ENCODE measurements at regions not wholly inside any gene's neighbourhood (a gene's known extent, or its start where the extent isn't known, plus 50 kb on each side); places are given as distances from the start of the nearest gene placed in this dataset.
A peak's percentile ranks its signal among the peaks of the same experiment; 100 is the strongest.

DNA sequence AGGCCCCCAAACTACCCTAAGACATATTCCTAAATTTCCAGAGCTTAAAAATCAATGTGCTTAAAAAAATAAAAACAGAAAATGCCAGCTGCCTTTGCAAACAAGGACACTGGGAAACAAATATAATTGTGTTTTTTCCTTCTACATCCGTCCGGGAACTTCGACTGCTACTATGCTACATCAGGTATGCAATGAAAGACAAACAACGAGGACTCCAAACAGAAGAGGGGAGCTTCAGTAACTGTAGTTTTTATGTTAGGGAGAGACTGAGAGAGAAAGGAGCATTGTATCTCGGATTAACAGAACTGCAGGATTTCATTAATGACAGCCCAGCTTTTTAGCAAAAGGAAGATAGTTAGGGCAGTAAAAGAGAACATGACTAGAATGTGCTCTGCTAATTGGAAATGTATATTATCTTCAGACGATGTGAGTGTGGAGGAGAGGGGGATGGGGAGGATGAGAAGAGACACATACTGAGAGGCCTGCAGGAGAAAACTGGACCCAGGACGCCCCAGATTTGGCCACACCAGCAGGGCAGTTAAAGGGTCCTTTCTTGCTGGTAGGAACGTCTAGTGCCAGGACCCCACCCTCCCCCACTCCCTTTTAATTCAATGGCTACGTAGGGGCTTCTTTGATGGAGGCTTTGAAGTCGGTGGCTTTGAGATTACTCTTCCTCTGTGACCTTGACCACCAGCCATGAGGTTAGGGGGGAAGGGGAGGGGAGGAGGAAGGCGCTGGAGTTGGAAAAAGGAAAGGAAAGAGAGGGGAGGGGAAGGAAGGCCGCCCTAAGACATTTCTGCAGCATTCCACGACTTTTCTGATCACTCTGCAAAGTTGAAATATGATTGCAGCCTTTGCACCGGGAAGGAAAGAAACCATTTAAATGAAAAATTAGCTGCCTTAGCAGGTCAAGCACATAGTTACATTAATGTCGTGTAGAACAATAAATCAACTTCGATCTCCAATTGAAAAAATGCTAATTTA lies 187.1 kb downstream of the BLID start:
- peaks cover 25 to 26% of the 10 kb centered on the region in 2 experiments for H3K4me1 Mint-ChIP-seq
- H3K79me2 ChIP-seq (ENCODE audit: insufficient read depth, low read length), result no peaks in the 10 kb centered on the region
- H2BK5ac ChIP-seq (ENCODE audit: insufficient read length, low read length), result no peak overlapping the region
- no peak overlapping the region for H2BK15ac ChIP-seq (ENCODE audit: low read depth, low read length)
- no peak overlapping the region for H2BK120ac ChIP-seq (ENCODE audit: low read depth, low read length, poor library complexity, severe bottlenecking)
- peak overlapping the region; percentile 80 for H2AFZ ChIP-seq (ENCODE audit: low read length)
- H3K9ac ChIP-seq (ENCODE audit: extremely low read depth, insufficient read length, low read length), result no peak overlapping the region
- H3K56ac ChIP-seq (ENCODE audit: insufficient read length, low read depth, low read length), result no peak overlapping the region
- peaks cover 5% of the 10 kb centered on the region for H3K27me3 Mint-ChIP-seq (ENCODE audit: low read depth)
- H3K79me1 ChIP-seq (ENCODE audit: insufficient read depth, low read depth, low read length, poor library complexity, severe bottlenecking), result no peaks in the 10 kb centered on the region
- no peaks in the 10 kb centered on the region; the same call in 1 of the 2 replicates for H3K27me3 ChIP-seq (ENCODE audit: insufficient read depth, low read length)
- no CpG with 5 or more reads among the region's 16 CpGs for WGBS (ENCODE audit: extremely low coverage, insufficient read length, low lambda C conversion rate)
- no peak overlapping the region for H3K4me3 Mint-ChIP-seq
- H3K9me3 Mint-ChIP-seq, result no peaks in the 10 kb centered on the region
- no peak overlapping the region for H2BK20ac ChIP-seq (ENCODE audit: low read depth, low read length, poor library complexity, severe bottlenecking)
- H3K4me2 ChIP-seq (ENCODE audit: insufficient read depth, insufficient read length, low read length), result peak overlapping the region; percentile 69
- no peak overlapping the region for H2BK12ac ChIP-seq (ENCODE audit: insufficient read length, low read depth, low read length)
- DNase-seq, result peak; percentile 49
- H3K23ac ChIP-seq (ENCODE audit: insufficient read length, low read depth, low read length), result no peak overlapping the region
- H3T11ph ChIP-seq (ENCODE audit: low read length), result no peak overlapping the region
- H3K27ac Mint-ChIP-seq, result no peak overlapping the region
- TF ChIP-seq, protein P1, sequence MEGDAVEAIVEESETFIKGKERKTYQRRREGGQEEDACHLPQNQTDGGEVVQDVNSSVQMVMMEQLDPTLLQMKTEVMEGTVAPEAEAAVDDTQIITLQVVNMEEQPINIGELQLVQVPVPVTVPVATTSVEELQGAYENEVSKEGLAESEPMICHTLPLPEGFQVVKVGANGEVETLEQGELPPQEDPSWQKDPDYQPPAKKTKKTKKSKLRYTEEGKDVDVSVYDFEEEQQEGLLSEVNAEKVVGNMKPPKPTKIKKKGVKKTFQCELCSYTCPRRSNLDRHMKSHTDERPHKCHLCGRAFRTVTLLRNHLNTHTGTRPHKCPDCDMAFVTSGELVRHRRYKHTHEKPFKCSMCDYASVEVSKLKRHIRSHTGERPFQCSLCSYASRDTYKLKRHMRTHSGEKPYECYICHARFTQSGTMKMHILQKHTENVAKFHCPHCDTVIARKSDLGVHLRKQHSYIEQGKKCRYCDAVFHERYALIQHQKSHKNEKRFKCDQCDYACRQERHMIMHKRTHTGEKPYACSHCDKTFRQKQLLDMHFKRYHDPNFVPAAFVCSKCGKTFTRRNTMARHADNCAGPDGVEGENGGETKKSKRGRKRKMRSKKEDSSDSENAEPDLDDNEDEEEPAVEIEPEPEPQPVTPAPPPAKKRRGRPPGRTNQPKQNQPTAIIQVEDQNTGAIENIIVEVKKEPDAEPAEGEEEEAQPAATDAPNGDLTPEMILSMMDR (conservative IDR thresholded peaks at IDR 0.05), result no peak
- no peak overlapping the region for H4K8ac ChIP-seq (replicated peaks; ENCODE audit: insufficient read length, low read depth, low read length)
- no peak overlapping the region for H3K4ac ChIP-seq (ENCODE audit: low read depth, low read length)
- H2AK5ac ChIP-seq (ENCODE audit: insufficient read length, low read length), result no peak overlapping the region
- H4K20me1 ChIP-seq (ENCODE audit: control insufficient read depth, insufficient read depth, insufficient read length), result no peaks in the 10 kb centered on the region
- no peak overlapping the region for H3K27ac ChIP-seq (ENCODE audit: insufficient read length, low read depth, low read length)
- peaks cover 2% of the 10 kb centered on the region; the same call in 1 of the 2 replicates for H3K4me1 ChIP-seq (ENCODE audit: insufficient read depth, low read length)
- H4K91ac ChIP-seq (ENCODE audit: insufficient read length, low read depth, low read length), result no peak overlapping the region
- peaks cover 12% of the 10 kb centered on the region for H3K23me2 ChIP-seq (ENCODE audit: insufficient read length, low read depth, low read length, poor library complexity, severe bottlenecking)
- no peak overlapping the region for H3K18ac ChIP-seq (ENCODE audit: insufficient read length, low read depth, low read length)
- no peaks in the 10 kb centered on the region for H3K36me3 Mint-ChIP-seq (ENCODE audit: insufficient read depth in 1 of 3, low read depth in 3 of 3)
- H3K9me3 ChIP-seq (ENCODE audit: control insufficient read depth, low read depth, low read length), result no peaks in the 10 kb centered on the region
- no peak overlapping the region for H4K5ac ChIP-seq (ENCODE audit: insufficient read length, low read depth, low read length)
- H3K14ac ChIP-seq (ENCODE audit: insufficient read depth, low read length), result no peak overlapping the region
